Panc1 (cell line): ENCODE measurements at regions not wholly inside any gene's neighbourhood (a gene's known extent, or its start where the extent isn't known, plus 50 kb on each side); places are given as distances from the start of the nearest gene placed in this dataset.

Experiments
- ATAC-seq: fragments of 200-7000 bp; cut with Tn5 transposase; 2 replicates; pipeline ENCODE4 v1.9.1; 2020; ENCODE audit warnings: mild to moderate bottlenecking, moderate library complexity
- BruUV-seq: library from RNA; stranded (reverse); fragments of 400-500 nt; replicated peaks from 2 replicates; lab custom pipeline; 2021; lab: Mats Ljungman, UMichigan
- CTCF ChIA-PET: fragments of 300-600 bp; sonication (Branson Sonifier 250); formaldehyde crosslinking; loops from one replicate; lab custom pipeline; 2022; ENCODE audit warnings: antibody characterized with exemption; lab: Charles Lee
- POLR2A ChIA-PET: fragments of 300-600 bp; sonication (Branson Sonifier 250); formaldehyde crosslinking; loops from one replicate; lab custom pipeline; 2022; ENCODE audit warnings: antibody characterized with exemption; lab: Charles Lee
- DNase-seq: peaks from one replicate; pipeline ENCODE4 v3.0.0-alpha.2; 2010; ENCODE audit warnings: low read depth, low spot score
- H3K27ac ChIP-seq: 2 replicates; pipeline ENCODE4 v1.5.1; 2011; ENCODE audit warnings: mild to moderate bottlenecking, low read length, inconsistent platforms
- H3K27me3 ChIP-seq: fragments of 200-500 bp; sonication (Bioruptor generic); 2 replicates; pipeline ENCODE4 v1.6.0; 2014; ENCODE audit warnings: low read length, inconsistent platforms; ENCODE audit not compliant: control insufficient read depth, insufficient read depth
- H3K36me3 ChIP-seq: fragments of 200-500 bp; sonication (Bioruptor generic); 2 replicates; pipeline ENCODE4 v1.5.1; 2014; ENCODE audit warnings: inconsistent platforms, mild to moderate bottlenecking, low read length, moderate library complexity; ENCODE audit not compliant: control insufficient read depth, insufficient read depth
- H3K4me1 ChIP-seq: 2 replicates; pipeline ENCODE4 v1.5.1; 2011; ENCODE audit warnings: inconsistent platforms, mild to moderate bottlenecking, low read length, moderate library complexity; ENCODE audit not compliant: control insufficient read depth, insufficient read depth
- H3K4me3 ChIP-seq, 2 experiments: 2 replicates each; pipeline ENCODE4 v1.5.1; 2011 to 2012; ENCODE audit warnings: low read depth in 2 of 2, low read length in 2 of 2, mild to moderate bottlenecking in 2 of 2, inconsistent platforms in 1 of 2, moderate library complexity in 1 of 2
- H3K9me3 ChIP-seq: fragments of 200-500 bp; sonication (Bioruptor generic); 2 replicates; pipeline ENCODE4 v1.5.1; 2014; ENCODE audit warnings: low read depth, mild to moderate bottlenecking, inconsistent platforms, low read length, moderate library complexity; ENCODE audit not compliant: control insufficient read depth, insufficient read depth
- POLR2AphosphoS5 ChIP-seq: IDR thresholded peaks from 2 replicates; pipeline ENCODE4 v1.6.1; 2012; ENCODE audit warnings: mild to moderate bottlenecking, low read depth, low read length, moderate library complexity
- SIN3A ChIP-seq: IDR thresholded peaks from 2 replicates; pipeline ENCODE4 v1.6.1; 2012; ENCODE audit warnings: low read depth, mild to moderate bottlenecking, low read length, moderate library complexity, borderline replicate concordance; ENCODE audit not compliant: insufficient read depth
- TCF7L2 ChIP-seq: IDR thresholded peaks from 2 replicates; pipeline ENCODE4 v1.6.1; 2011; ENCODE audit warnings: mild to moderate bottlenecking, low read depth, low read length, inconsistent platforms
- in situ Hi-C: cut with HindIII; loops from 2 replicates; pipeline ENCODE4 v1.10.0; 2016; ENCODE audit warnings: low sequenced_read_pairs, low pct_unique_long_range_greater_than_20kb
- intact Hi-C: fragments of 100-400 bp; cut with micrococcal nuclease; formaldehyde crosslinking; loops from one replicate; pipeline ENCODE4 v1.10.0; 2022; ENCODE audit not compliant: unreplicated experiment
- TF ChIP-seq, protein P1 (sequence below): fragments of 450-650 bp; IDR thresholded peaks from 2 replicates; pipeline ENCODE4 v1.5.1; 2017; ENCODE audit warnings: mild to moderate bottlenecking
- TF ChIP-seq, protein P2 (sequence below), 2 experiments: IDR thresholded peaks; 2 replicates each; pipeline ENCODE4 v1.6.1; 2011 to 2012; ENCODE audit warnings: low read depth in 2 of 2, control low read depth in 1 of 2, low read length in 1 of 2, mild to moderate bottlenecking in 1 of 2, moderate library complexity in 1 of 2; ENCODE audit not compliant: insufficient read depth in 1 of 2

- peaks cover 8% of the 10 kb centered on the region; the same call in 1 of the 2 replicates for H3K27me3 ChIP-seq
- H3K4me3 ChIP-seq = no peak overlapping the region
- POLR2A ChIA-PET = no interaction called here
- intact Hi-C loops = no loop called here
- TF ChIP-seq POLR2AphosphoS5 (no peak), SIN3A (no peak), TCF7L2 (no peak)
- TF ChIP-seq, protein P1, sequence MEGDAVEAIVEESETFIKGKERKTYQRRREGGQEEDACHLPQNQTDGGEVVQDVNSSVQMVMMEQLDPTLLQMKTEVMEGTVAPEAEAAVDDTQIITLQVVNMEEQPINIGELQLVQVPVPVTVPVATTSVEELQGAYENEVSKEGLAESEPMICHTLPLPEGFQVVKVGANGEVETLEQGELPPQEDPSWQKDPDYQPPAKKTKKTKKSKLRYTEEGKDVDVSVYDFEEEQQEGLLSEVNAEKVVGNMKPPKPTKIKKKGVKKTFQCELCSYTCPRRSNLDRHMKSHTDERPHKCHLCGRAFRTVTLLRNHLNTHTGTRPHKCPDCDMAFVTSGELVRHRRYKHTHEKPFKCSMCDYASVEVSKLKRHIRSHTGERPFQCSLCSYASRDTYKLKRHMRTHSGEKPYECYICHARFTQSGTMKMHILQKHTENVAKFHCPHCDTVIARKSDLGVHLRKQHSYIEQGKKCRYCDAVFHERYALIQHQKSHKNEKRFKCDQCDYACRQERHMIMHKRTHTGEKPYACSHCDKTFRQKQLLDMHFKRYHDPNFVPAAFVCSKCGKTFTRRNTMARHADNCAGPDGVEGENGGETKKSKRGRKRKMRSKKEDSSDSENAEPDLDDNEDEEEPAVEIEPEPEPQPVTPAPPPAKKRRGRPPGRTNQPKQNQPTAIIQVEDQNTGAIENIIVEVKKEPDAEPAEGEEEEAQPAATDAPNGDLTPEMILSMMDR = no peak
- TF ChIP-seq, protein P2, sequence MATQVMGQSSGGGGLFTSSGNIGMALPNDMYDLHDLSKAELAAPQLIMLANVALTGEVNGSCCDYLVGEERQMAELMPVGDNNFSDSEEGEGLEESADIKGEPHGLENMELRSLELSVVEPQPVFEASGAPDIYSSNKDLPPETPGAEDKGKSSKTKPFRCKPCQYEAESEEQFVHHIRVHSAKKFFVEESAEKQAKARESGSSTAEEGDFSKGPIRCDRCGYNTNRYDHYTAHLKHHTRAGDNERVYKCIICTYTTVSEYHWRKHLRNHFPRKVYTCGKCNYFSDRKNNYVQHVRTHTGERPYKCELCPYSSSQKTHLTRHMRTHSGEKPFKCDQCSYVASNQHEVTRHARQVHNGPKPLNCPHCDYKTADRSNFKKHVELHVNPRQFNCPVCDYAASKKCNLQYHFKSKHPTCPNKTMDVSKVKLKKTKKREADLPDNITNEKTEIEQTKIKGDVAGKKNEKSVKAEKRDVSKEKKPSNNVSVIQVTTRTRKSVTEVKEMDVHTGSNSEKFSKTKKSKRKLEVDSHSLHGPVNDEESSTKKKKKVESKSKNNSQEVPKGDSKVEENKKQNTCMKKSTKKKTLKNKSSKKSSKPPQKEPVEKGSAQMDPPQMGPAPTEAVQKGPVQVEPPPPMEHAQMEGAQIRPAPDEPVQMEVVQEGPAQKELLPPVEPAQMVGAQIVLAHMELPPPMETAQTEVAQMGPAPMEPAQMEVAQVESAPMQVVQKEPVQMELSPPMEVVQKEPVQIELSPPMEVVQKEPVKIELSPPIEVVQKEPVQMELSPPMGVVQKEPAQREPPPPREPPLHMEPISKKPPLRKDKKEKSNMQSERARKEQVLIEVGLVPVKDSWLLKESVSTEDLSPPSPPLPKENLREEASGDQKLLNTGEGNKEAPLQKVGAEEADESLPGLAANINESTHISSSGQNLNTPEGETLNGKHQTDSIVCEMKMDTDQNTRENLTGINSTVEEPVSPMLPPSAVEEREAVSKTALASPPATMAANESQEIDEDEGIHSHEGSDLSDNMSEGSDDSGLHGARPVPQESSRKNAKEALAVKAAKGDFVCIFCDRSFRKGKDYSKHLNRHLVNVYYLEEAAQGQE (IDR thresholded peaks at IDR 0.05; ENCODE audit: insufficient read depth in 1 of 2, low read depth in 2 of 2, low read length in 1 of 2) = no peak
- in situ Hi-C loops = no loop called here
- H3K27ac ChIP-seq = no peak overlapping the region
- no peaks in the 10 kb centered on the region for H3K9me3 ChIP-seq
- BruUV-seq = no TSS peak
- CTCF ChIA-PET = no interaction called here
- H3K4me1 ChIP-seq = no peaks in the 10 kb centered on the region
- DNase-seq (no peak), ATAC-seq (no peak)
- H3K36me3 ChIP-seq = no peaks in the 10 kb centered on the region
These were observed 466.4 kb downstream of the NPHP4 start for GRCh38 chr1:5525597-5526384.

- no peaks in the 10 kb centered on the region for H3K9me3 ChIP-seq
- intact Hi-C loops (no loop called here), in situ Hi-C loops (no loop called here)
- ATAC-seq (no peak), DNase-seq (no peak)
- no peaks in the 10 kb centered on the region for H3K4me1 ChIP-seq
- ChIA-PET POLR2A (no interaction called here), CTCF (no interaction called here)
- no peak overlapping the region for H3K27ac ChIP-seq
- no TSS peak for BruUV-seq
- no peak overlapping the region for H3K4me3 ChIP-seq
- TF ChIP-seq TCF7L2 (no peak), SIN3A (no peak), POLR2AphosphoS5 (no peak)
- TF ChIP-seq, protein P1 = no peak
- TF ChIP-seq, protein P2 (IDR thresholded peaks at IDR 0.05; ENCODE audit: insufficient read depth in 1 of 2, low read depth in 2 of 2, low read length in 1 of 2) = no peak
- no peaks in the 10 kb centered on the region for H3K36me3 ChIP-seq
- H3K27me3 ChIP-seq = peaks cover 8% of the 10 kb centered on the region; the same call in 1 of the 2 replicates
These were observed 469.6 kb downstream of the NPHP4 start for GRCh38 chr1:5522531-5523145.
